HEK293T (cell line): ENCODE measurements at regions not wholly inside any gene's neighbourhood (a gene's known extent, or its start where the extent isn't known, plus 50 kb on each side); places are given as distances from the start of the nearest gene placed in this dataset.

Experiments used
- CTCF ChIA-PET: fragments of 350-600 bp; formaldehyde crosslinking; extraction: SDS; loops from one replicate; lab custom pipeline; 2021; ENCODE audit warnings: antibody characterized with exemption, inconsistent platforms; lab: Yijun Ruan, JAX
- POLR2A ChIA-PET: fragments of 350-600 bp; formaldehyde crosslinking; extraction: SDS; loops from one replicate; lab custom pipeline; 2020; ENCODE audit warnings: antibody characterized with exemption, inconsistent platforms; lab: Yijun Ruan, JAX
- DNase-seq: peaks from one replicate; pipeline ENCODE4 v3.0.0; 2012; ENCODE audit warnings: mixed read lengths; ENCODE audit errors: extremely low spot score
- ARNT ChIP-seq: fragments of 450-650 bp; IDR thresholded peaks from 2 replicates; pipeline ENCODE4 v1.6.1; 2017; ENCODE audit warnings: mild to moderate bottlenecking
- BHLHE40 ChIP-seq: fragments of 450-650 bp; IDR thresholded peaks from 2 replicates; pipeline ENCODE4 v1.6.1; 2016; ENCODE audit warnings: mild to moderate bottlenecking, moderate library complexity, borderline replicate concordance
- CTBP1 ChIP-seq: fragments of 450-650 bp; IDR thresholded peaks from 2 replicates; pipeline ENCODE4 v1.6.1; 2016; ENCODE audit warnings: borderline replicate concordance
- ELF4 ChIP-seq: fragments of 450-650 bp; IDR thresholded peaks from 2 replicates; pipeline ENCODE4 v1.6.1; 2017; ENCODE audit warnings: antibody characterized with exemption
- FOXA1 ChIP-seq: fragments of 450-650 bp; IDR thresholded peaks from 2 replicates; pipeline ENCODE4 v1.6.1; 2016; ENCODE audit warnings: mild to moderate bottlenecking
- FOXK2 ChIP-seq: fragments of 450-650 bp; IDR thresholded peaks from 2 replicates; pipeline ENCODE4 v1.6.1; 2016; ENCODE audit warnings: mild to moderate bottlenecking
- FOXM1 ChIP-seq: fragments of 450-650 bp; IDR thresholded peaks from 2 replicates; pipeline ENCODE4 v1.6.1; 2017; ENCODE audit warnings: mild to moderate bottlenecking, borderline replicate concordance
- HDGF ChIP-seq: fragments of 450-650 bp; IDR thresholded peaks from 2 replicates; pipeline ENCODE4 v1.6.1; 2017; ENCODE audit warnings: antibody characterized with exemption, borderline replicate concordance
- L3MBTL2 ChIP-seq: fragments of 450-650 bp; conservative IDR thresholded peaks from 2 replicates; pipeline ENCODE4 v1.6.1; 2016; ENCODE audit warnings: mild to moderate bottlenecking
- LEF1 ChIP-seq: fragments of 450-650 bp; IDR thresholded peaks from 2 replicates; pipeline ENCODE4 v1.6.1; 2017; ENCODE audit warnings: mild to moderate bottlenecking, borderline replicate concordance
- NFRKB ChIP-seq: fragments of 450-650 bp; IDR thresholded peaks from 2 replicates; pipeline ENCODE4 v1.6.1; 2016; ENCODE audit warnings: mild to moderate bottlenecking, moderate library complexity
- PKNOX1 ChIP-seq: fragments of 450-650 bp; IDR thresholded peaks from 2 replicates; pipeline ENCODE4 v1.6.1; 2016
- SP1 ChIP-seq: fragments of 450-650 bp; IDR thresholded peaks from 2 replicates; pipeline ENCODE4 v1.6.1; 2017
- SUZ12 ChIP-seq: fragments of 450-650 bp; IDR thresholded peaks from 2 replicates; pipeline ENCODE4 v1.6.1; 2016; ENCODE audit warnings: mild to moderate bottlenecking
- TARDBP ChIP-seq: fragments of 450-650 bp; IDR thresholded peaks from 2 replicates; pipeline ENCODE4 v1.6.1; 2016
- ZNF384 ChIP-seq: fragments of 450-650 bp; IDR thresholded peaks from 2 replicates; pipeline ENCODE4 v1.6.1; 2016

- no peak for TF ChIP-seq FOXK2
- TF ChIP-seq TARDBP = no peak
- no peak for TF ChIP-seq ARNT
- TF ChIP-seq BHLHE40 = no peak
- TF ChIP-seq LEF1 = no peak
- ChIA-PET POLR2A (no interaction called here), CTCF (no interaction called here)
- DNase-seq = no peak
Measured at GRCh38 chr17:54259476-54259875, 436.7 kb downstream of the KIF2B start.

GRCh38 chr17:54261465-54261864 lies 438.7 kb downstream of the KIF2B start:
- TF ChIP-seq SUZ12 (no peak), FOXA1 (no peak), CTBP1 (no peak), ARNT (no peak), PKNOX1 (no peak), LEF1 (no peak), ELF4 (no peak)
- DNase-seq = no peak
- ChIA-PET CTCF (no interaction called here), POLR2A (no interaction called here)

GRCh38 chr17:54269881-54270280 lies 447.2 kb downstream of the KIF2B start:
- no peak for TF ChIP-seq ARNT
- no peak for TF ChIP-seq TARDBP
- TF ChIP-seq L3MBTL2 = no peak
- TF ChIP-seq BHLHE40 = no peak
- no peak for TF ChIP-seq FOXK2
- no peak for TF ChIP-seq HDGF
- TF ChIP-seq CTBP1 = no peak
- no peak for TF ChIP-seq NFRKB
- TF ChIP-seq FOXM1 = no peak
- no peak for TF ChIP-seq ZNF384
- no peak for TF ChIP-seq ELF4
- TF ChIP-seq PKNOX1 = no peak
- no peak for TF ChIP-seq LEF1
- no peak for TF ChIP-seq SP1
- CTCF ChIA-PET = no interaction called here
- no peak for DNase-seq
- POLR2A ChIA-PET = no interaction called here

- CTCF ChIA-PET = no interaction called here
- DNase-seq = no peak
- TF ChIP-seq ARNT (no peak), SP1 (no peak)
- POLR2A ChIA-PET = no interaction called here
Measured at GRCh38 chr17:54270499-54270898, 447.8 kb downstream of the KIF2B start.

GRCh38 chr17:54277868-54278267 lies 455.1 kb downstream of the KIF2B start:
- DNase-seq = no peak
- POLR2A ChIA-PET = no interaction called here
- CTCF ChIA-PET = no interaction called here
- TF ChIP-seq CTBP1 = no peak
- no peak for TF ChIP-seq FOXM1
- no peak for TF ChIP-seq ELF4
- no peak for TF ChIP-seq HDGF
- TF ChIP-seq ZNF384 = no peak

GRCh38 chr17:54280741-54281140 lies 458.0 kb downstream of the KIF2B start:
- no peak for TF ChIP-seq SUZ12
- TF ChIP-seq ELF4 = no peak
- TF ChIP-seq FOXK2 = no peak
- TF ChIP-seq L3MBTL2 = no peak
- DNase-seq = no peak
- CTCF ChIA-PET = no interaction called here
- POLR2A ChIA-PET = no interaction called here

GRCh38 chr17:54282886-54283285 lies 460.2 kb downstream of the KIF2B start:
- ChIA-PET CTCF (no interaction called here), POLR2A (no interaction called here)
- TF ChIP-seq ZNF384 = no peak
- no peak for TF ChIP-seq FOXK2
- TF ChIP-seq PKNOX1 = no peak
- no peak for TF ChIP-seq SP1
- TF ChIP-seq HDGF = no peak
- TF ChIP-seq NFRKB = no peak
- no peak for TF ChIP-seq LEF1
- TF ChIP-seq SUZ12 = no peak
- no peak for DNase-seq

- ChIA-PET POLR2A (no interaction called here), CTCF (no interaction called here)
- no peak for DNase-seq
- TF ChIP-seq NFRKB = no peak
- no peak for TF ChIP-seq ZNF384
- TF ChIP-seq SP1 = no peak
- TF ChIP-seq CTBP1 = no peak
Measured at GRCh38 chr17:54307351-54307750, 484.6 kb downstream of the KIF2B start.
